ENCODE measurements at regions not wholly inside any gene's neighbourhood (a gene's known extent, or its start where the extent isn't known, plus 50 kb on each side); places are given as distances from the start of the nearest gene placed in this dataset.

- Histone ChIP-seq H3K9me3 (no peaks in the 10 kb centered on the region), H3K36me3 (no peaks in the 10 kb centered on the region), H3K27me3 (no peaks in the 10 kb centered on the region), H3K4me3 (no peak overlapping the region), H3K4me1 (no peaks in the 10 kb centered on the region), H3K27ac (no peak overlapping the region)
- intact Hi-C loops (cut with DNase I; ENCODE audit: low total_unique reads) (no loop called here), in situ Hi-C loops (cut with MboI; ENCODE audit: low pct_ligation_motif_present in 1 of 4, low pct_unique_long_range_greater_than_20kb in 1 of 4, low sequenced_read_pairs in 3 of 4) (no loop called here)
- TF ChIP-seq CTCF (IDR thresholded peaks at IDR 0.05) (no peak), POLR2A (IDR thresholded peaks at IDR 0.05) (no peak), POLR2AphosphoS5 (IDR thresholded peaks at IDR 0.05) (no peak), EP300 (IDR thresholded peaks at IDR 0.05; ENCODE audit: low read depth) (no peak)
- WGBS, 2 donors (ENCODE audit: low coverage in 1 of 2): 40 to 74% methylated on average over 4 to 7 of the region's 7 CpGs
- DNase-seq: no peak
Measured at GRCh38 chr6:135739288-135739687, 112.2 kb upstream of the PDE7B start.

DNA sequence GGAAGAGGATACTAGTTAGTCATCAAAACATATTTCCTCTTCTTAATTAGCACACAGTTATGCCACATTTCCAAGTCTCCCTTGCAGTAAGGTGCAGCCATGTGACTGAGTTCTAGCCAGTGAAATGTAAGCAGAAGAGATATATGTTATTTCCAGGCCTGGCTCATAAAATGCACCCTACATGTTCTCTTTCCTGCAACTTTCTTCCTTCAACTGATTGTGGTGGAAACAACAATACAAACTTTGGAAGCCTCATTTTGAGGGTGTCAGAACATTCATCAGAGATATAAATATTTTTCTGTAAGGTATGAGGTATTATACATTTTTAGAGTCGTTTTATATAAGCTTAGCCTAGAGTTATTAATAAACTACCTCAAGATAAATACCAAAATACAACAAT lies 110.9 kb upstream of the PDE7B start:
- Histone ChIP-seq H3K27me3 (no peaks in the 10 kb centered on the region), H3K36me3 (no peaks in the 10 kb centered on the region), H3K4me3 (no peak overlapping the region), H3K9me3 (no peaks in the 10 kb centered on the region), H3K27ac (no peak overlapping the region), H3K4me1 (no peaks in the 10 kb centered on the region)
- DNase-seq: no peak
- TF ChIP-seq EP300 (IDR thresholded peaks at IDR 0.05; ENCODE audit: low read depth) (no peak), CTCF (IDR thresholded peaks at IDR 0.05) (no peak), POLR2AphosphoS5 (IDR thresholded peaks at IDR 0.05) (no peak), POLR2A (IDR thresholded peaks at IDR 0.05) (no peak)
- 33 to 38% methylated on average over 1 of the region's 1 CpG for WGBS, 2 donors (ENCODE audit: low coverage in 1 of 2)
- in situ Hi-C loops (cut with MboI; ENCODE audit: low pct_ligation_motif_present in 1 of 4, low pct_unique_long_range_greater_than_20kb in 1 of 4, low sequenced_read_pairs in 3 of 4) (no loop called here), intact Hi-C loops (cut with DNase I; ENCODE audit: low total_unique reads) (no loop called here)

- intact Hi-C loops (cut with DNase I; ENCODE audit: low total_unique reads) (no loop called here), in situ Hi-C loops (cut with MboI; ENCODE audit: low pct_ligation_motif_present in 1 of 4, low pct_unique_long_range_greater_than_20kb in 1 of 4, low sequenced_read_pairs in 3 of 4) (no loop called here)
- no peak for DNase-seq
- Histone ChIP-seq H3K27me3 (no peaks in the 10 kb centered on the region), H3K27ac (no peak overlapping the region), H3K9me3 (no peaks in the 10 kb centered on the region), H3K4me1 (no peaks in the 10 kb centered on the region), H3K4me3 (no peak overlapping the region), H3K36me3 (no peaks in the 10 kb centered on the region)
- TF ChIP-seq POLR2AphosphoS5 (IDR thresholded peaks at IDR 0.05) (no peak), POLR2A (IDR thresholded peaks at IDR 0.05) (no peak), CTCF (IDR thresholded peaks at IDR 0.05) (no peak), EP300 (IDR thresholded peaks at IDR 0.05; ENCODE audit: low read depth) (no peak)
- 76 to 86% methylated on average over 4 to 5 of the region's 5 CpGs for WGBS, 2 donors (ENCODE audit: low coverage in 1 of 2)
Measured at GRCh38 chr6:135743476-135743875, 108.0 kb upstream of the PDE7B start.

- Histone ChIP-seq H3K36me3 (no peaks in the 10 kb centered on the region), H3K4me1 (no peaks in the 10 kb centered on the region), H3K9me3 (no peaks in the 10 kb centered on the region), H3K27ac (no peak overlapping the region), H3K27me3 (no peaks in the 10 kb centered on the region), H3K4me3 (no peak overlapping the region)
- WGBS, 2 donors (ENCODE audit: low coverage in 1 of 2): 73 to 77% methylated on average over 3 of the region's 3 CpGs
- in situ Hi-C loops (cut with MboI; ENCODE audit: low pct_ligation_motif_present in 1 of 4, low pct_unique_long_range_greater_than_20kb in 1 of 4, low sequenced_read_pairs in 3 of 4): no loop called here
- intact Hi-C loops (cut with DNase I; ENCODE audit: low total_unique reads): no loop called here
- no peak for DNase-seq
- TF ChIP-seq EP300 (IDR thresholded peaks at IDR 0.05; ENCODE audit: low read depth): no peak
- TF ChIP-seq POLR2A (IDR thresholded peaks at IDR 0.05): no peak
- TF ChIP-seq CTCF (IDR thresholded peaks at IDR 0.05): no peak
- no peak for TF ChIP-seq POLR2AphosphoS5 (IDR thresholded peaks at IDR 0.05)
Measured at GRCh38 chr6:135748189-135748588, 103.3 kb upstream of the PDE7B start.
